ENCODE measurements at regions not wholly inside any gene's neighbourhood (a gene's known extent, or its start where the extent isn't known, plus 50 kb on each side); places are given as distances from the start of the nearest gene placed in this dataset.
A peak's percentile ranks its signal among the peaks of the same experiment; 100 is the strongest.
"Not testable (repeated sequence)": the region's sequence is repeated elsewhere in the genome, so short reads cannot be mapped to it uniquely, and the experiment has no call there.

DNA sequence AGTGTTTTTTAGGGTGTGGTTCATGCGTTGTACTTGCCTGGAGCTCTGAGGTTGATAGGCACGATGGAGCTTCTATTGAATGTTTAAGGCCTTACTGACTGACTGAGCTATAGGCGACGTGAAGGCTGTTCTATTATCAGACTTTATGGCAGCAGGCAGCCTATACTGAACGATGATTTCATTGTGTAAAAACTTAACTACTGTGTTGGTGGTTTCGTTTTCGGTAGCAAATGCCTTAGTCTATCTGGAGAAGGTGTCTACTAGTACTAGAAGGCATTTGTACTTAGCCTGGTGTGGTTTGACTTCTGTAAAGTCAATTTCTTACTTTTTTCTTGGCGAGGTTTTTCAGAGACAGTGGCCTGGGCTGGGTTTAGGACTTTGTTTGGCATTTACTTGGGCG, 194.4 kb downstream of the OTOP1 start:
- DNase-seq (ENCODE audit: low read depth): not testable (repeated sequence)

DNA sequence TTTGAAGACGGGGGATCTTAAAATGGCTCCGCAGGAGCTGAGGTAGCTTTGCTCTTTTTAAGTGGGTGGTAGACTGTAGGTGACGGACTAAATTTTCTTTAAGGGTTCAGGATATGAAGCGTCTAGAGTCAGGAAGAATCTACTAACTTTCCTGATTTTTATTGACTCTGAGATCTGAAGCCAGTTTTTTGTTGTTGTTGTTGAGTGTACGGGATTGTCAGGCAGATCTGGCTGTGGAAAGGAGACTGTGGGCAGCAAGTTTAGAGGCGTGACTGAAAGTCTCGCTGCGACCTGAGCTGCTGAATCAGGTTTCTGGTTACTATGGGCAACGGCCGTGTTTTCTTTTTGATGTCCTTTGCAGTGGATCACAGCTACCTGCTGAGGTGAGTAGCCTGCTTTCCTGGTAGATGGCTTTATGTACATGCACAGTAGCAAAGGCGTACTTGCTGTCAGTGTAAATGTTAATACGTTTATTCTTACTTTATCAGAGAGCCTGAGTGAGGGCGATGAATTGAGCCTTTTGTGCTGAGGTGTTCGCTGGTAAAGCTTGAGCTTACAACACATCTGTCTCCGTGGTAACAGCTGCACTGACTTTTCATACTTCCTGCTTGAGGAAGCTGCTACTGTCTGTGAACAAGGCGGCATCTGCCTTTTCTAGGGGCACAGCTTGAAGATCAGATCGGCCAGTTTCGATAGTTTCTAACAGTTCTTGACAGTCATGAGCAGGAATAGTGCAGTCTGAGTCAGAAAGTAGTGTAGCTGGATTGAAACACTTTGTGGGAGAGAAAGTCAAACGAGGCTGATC, 193.7 kb downstream of the OTOP1 start:
- DNase-seq (ENCODE audit: low read depth): not testable (repeated sequence)

DNA sequence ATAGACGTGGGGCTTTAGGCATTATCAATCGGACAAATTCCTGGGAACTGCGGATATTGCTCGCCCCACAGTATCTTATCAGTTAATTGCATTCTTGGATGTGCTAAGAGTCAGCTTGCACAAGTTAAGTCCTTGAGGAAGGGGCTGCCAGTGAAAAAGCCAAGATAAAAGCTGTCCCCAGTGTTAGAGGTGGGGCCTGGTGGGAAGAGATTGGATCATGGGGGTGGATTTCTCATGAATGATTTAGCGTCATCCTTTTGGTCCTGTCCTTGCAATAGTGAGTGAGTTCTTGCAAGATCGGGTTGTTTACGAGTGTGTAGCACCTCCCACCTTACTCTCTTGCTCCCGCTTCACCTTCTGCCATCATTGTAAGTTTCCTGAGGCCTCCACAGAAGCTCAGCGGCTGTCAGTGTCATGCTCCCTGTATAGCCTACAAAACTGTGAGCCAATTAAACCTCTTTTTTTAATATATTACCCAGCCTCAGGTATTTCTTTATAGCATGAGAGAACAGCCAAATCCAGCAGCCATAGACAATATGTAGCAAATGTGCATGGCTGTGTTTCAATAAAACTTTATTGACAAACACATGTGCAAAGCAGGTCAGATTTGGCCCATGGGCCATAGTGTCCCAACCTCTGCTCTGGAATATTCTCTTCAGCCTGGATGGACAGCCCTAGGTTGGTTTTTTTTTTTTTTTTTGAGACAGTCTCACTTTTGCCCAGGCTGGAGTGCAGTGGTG, 189.2 kb downstream of the OTOP1 start:
- not testable (repeated sequence) for DNase-seq (ENCODE audit: low read depth)

DNA sequence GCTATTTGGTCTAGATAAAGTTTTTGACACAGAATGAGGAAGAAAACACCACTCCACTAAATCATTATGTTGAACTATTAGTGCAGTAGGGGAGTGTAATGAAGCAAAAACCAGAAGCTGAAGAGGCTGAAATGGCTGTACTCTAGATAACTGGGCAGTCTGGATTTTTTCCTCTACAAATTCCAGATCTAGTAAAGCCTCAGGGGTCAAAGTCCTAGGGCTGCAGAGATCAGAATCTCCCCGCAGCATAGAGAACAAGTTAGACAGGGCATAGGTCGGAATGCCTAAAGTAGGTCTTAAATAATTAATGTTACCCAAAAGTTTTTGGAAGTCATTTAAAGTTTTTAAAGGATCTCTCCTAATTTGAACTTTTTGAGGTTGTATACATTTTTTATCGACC, 180.9 kb downstream of the OTOP1 start:
- not testable (repeated sequence) for DNase-seq (ENCODE audit: low read depth)

DNA sequence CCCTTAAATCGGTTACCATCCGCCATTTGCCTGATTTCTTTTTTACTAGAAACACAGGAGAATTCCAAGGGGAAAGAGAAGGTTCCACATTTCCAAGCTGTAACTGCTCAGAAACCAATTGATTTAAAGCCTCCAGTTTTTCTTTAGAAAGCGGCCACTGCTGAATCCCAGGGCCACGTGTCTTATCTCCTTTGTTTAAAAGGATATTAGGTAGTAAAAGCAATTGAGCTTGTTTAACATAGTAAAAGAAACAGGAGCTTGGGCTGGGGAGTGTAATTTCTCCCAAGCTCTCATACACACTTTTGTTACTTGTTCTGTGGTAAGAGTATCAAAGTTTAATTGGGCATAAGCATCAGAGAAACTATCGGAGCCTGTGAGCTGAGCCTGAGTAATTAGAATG, 180.0 kb downstream of the OTOP1 start:
- DNase-seq (ENCODE audit: low read depth): not testable (repeated sequence)

DNA sequence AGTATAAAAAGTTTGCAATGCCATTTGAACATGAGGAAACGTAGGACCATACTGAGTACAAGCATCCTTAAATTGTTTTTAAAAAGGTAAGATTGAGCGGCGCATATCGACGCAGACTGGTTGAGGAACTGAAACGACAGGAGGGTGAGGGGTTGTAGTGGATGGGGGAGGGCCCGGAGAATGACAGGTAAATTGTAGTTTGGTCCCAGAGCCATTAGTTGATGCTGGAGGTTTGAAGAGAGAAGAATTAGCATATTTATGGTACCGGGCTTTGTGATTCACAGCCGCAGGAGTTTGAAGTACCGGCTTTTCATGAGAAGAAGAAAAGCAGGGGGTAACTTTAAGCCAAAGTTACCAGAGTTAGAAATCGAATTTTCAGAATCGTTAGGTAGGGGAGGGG, 179.5 kb downstream of the OTOP1 start:
- not testable (repeated sequence) for DNase-seq (ENCODE audit: low read depth)

DNA sequence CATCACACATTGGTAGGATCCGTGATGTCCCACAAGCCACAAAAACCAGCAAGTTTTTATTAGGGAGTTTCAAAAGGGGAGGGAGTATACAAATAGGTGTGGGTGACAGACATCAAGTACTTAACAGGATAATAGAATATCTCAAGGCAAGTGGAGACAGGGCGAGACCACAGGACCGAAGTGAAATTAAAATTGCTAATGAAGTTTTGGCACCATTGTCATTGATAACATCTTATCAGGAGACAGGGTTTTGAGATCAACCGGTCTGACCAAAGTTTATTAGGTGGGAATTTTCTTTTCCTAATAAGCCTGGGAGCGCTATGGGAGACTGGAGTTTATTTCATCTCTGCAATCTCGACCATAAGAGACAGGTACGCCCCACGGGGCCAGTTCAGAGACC, 178.5 kb downstream of the OTOP1 start:
- DNase-seq (ENCODE audit: low read depth): not testable (repeated sequence)

DNA sequence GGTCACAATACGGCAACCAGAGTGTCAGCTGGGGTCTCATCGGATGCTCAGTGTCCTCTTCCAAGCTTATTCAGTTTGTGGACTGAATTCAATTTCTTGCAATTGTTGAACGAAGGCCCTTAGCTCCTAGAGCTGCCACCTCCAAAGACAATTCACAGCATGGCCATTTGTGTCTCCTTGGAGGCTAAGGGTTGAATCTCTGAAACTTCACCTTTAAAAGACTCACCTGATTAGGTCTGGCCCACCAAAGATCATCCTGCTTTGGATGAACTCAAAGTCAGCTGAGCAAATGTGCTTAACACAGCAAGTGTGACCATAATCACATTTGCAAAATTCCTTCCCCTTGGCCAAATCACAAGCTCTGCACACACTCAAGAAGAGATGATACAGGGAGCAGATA, 175.9 kb downstream of the OTOP1 start:
- DNase-seq (ENCODE audit: low read depth): not testable (repeated sequence)

DNA sequence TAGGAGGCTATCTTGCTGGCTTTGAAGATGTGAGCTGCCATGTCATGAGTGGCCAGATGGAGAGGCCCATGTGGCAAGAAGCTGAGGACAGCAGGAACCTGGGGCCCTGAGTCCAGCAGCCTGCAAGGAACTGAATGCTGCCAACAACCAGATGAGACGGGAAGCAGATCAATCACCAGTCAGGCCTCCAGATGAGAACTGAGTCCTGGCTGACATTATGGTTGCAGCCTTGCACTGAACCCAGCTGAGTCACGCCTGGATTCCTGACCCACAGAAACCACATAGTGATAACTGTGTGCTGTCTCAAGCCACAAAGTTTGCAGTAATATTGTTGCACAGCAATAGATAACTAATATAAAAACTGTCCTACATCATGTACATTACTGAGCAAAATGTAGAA, 173.8 kb downstream of the OTOP1 start:
- DNase-seq (ENCODE audit: low read depth): peak; percentile 75

DNA sequence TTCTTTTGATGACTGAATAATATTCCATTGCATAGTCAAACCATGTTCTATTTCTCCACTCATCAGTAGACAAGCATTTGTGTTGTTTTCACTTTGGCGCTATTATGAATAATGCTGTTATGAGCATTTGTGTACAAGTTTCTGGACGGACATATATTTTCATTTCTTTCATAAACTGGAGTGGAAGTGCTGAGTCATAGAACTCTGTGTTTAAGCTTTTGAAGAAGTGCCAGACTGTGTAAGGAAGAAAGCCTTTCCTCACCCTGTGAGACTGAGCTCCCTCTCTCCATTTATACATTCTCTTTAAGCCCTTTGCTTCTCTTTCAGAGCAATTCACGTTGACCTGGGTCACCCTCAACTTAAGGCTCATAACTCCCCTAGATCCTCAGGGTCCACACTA, 169.5 kb downstream of the OTOP1 start:
- DNase-seq (ENCODE audit: low read depth): not testable (repeated sequence)

DNA sequence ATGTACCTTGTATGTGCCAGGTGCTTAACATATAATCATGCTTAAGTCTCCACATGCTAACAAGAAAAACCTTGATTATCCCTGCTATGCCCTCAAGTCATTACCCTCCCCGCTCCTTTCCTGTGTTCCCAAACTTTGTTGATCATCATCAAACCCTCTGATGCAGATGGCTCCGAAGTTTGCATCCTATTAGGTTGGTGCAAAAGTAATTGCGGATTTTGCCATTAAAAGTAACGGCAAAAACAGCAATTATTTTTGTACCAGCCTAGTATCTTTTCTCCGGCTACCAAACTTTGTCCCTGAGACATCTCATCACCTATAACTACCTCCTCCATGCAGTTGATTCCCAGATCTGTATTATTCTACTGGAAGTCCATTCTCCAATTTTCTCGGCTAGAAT, 142.6 kb downstream of the OTOP1 start:
- not testable (repeated sequence) for DNase-seq (ENCODE audit: low read depth)

DNA sequence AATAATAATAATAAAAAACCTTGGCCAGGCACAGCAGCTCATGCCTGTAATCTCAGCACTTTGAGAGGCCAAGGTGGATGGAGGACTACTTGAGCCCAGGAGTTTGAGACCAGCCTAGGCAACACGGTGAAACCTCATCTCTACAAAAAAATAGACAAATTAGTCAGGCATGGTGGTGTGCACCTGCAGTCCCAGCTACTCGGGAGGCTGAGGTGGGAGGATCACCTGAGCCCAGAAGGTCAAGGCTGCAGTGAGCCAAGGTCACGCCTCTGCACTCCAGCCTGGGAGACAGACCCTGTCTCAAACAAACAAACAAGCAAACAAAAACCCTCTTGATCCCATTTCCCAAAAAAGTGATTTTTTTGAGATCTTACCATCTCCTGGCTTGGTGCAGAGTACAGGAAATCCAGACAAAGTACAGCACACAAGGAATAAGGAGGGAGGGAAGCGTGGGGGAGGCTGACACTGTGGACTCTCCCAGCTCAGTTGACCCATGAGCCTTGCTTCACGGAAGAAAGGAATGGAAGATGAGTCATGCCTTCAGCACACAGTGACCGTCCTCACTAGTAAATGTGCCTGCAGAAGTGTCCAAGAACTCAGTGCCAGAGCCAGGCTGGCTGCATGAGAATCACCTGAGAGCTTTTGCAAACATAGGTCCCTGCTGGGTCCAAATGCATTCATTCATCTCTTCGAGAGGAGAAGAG, 136.9 kb downstream of the OTOP1 start:
- DNase-seq (ENCODE audit: low read depth): peak; percentile 21

DNA sequence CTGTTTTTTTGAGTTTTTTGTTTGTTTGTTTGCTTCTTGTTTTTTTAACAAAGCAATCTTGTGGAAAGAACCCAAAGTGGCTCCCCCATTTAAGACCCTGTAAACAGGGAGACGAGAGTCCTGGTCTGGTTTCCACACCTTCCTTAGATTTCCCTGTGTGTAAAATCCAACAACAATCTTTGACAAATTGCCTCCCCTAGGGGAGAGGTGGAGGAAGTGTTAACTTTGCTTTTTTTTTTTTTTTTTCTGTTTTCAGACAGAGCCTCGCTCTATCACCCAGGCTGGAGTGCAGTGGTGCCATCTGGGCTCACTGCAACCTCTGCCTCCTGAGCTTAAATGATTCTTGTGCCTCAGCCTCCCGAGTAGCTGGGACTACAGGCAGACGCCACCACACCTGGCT, 136.0 kb downstream of the OTOP1 start:
- DNase-seq (ENCODE audit: low read depth): not testable (repeated sequence)

DNA sequence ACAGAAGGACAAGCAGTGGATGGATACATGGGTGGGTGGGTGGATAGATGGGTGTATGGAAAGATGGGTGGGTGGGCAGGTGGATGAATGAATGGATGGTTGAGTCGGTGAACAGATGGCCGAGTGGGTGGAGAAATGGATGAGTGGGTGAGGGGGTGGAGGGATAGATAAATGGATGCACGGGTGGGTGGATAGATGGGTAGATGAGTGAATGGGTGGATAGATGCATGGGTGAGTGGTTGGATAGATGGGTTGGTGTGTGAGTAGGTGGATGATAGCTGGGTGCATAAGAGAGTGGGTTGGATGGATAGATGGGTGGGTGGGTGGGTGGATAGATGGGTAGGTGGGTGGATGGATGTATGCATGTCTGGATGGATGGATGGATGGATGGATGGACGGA, 134.6 kb downstream of the OTOP1 start:
- DNase-seq (ENCODE audit: low read depth): not testable (repeated sequence)

DNA sequence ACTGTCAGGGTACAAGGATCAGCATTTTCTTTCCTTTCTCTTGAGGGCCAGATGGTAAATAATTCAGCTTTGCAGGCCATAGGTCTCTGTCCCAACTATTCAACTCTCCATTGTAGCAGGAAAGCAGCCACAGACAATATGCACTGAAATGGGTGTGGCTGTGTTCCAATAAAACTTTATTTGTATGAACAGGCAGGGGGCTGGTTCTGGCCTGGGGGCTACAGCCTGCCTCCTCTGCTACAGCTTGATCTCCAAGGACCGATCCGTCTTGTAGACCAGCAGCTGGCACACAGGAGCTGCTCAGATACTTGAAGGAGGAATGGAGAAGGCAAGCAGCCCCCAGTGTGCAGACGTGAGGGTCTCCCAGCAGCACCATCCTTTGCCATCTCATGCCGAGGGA, 127.1 kb downstream of the OTOP1 start:
- DNase-seq (ENCODE audit: low read depth): not testable (repeated sequence)

DNA sequence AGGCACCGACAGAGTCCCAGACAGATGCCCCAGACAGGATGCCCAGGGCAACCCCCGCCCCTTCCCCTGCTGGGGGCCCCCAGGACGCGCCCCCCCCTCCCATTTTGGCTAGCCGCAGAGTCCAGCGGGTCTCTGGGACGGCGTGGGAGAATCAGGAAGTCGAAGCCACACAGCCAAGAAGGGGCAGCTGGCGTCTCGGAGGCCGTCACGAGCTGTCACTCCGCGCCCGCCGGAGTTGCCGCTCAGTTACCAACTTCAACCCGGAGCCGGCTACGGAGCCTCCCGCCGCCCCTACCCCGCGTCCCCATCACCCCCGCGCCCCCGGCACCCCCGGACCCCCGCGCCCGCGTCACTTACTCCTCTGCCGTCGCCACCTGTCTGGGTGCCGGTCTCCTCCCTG, 119.8 kb downstream of the OTOP1 start:
- DNase-seq (ENCODE audit: low read depth): not testable (repeated sequence)

DNA sequence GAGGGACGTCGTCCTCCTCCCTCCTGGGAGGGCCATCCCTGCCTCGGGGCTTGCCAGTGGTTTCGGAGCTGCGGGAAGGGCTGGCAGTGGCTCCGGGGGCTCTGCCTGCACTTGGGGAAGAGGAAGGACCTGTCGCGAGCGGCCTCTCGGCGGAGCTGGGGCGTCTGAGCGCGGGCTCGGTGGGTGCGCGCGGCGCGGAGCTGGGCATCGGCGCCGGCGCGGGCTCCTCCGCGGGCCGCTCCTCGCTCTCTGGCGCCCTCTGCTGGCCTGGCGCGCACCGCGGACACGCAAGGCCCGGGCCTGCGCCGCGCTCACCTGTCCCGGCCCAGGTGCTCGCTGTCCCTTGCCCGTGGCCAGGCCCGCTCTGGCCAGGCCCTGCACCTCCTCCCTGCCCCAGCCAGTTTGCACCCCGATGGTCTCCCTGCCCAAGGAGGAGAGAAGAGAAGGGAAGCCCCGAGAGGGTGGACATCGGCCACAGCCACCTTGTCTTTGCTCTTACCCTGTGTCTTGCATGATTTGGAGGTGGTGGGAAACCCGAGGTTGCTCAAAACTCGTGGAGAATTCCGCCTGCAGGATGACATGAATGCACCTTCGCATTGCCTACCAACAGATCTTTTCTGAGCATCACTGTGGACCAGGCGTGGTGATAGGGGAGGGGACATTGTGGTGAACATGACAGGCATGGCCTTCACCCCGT, 119.2 kb downstream of the OTOP1 start:
- not testable (repeated sequence) for DNase-seq (ENCODE audit: low read depth)

DNA sequence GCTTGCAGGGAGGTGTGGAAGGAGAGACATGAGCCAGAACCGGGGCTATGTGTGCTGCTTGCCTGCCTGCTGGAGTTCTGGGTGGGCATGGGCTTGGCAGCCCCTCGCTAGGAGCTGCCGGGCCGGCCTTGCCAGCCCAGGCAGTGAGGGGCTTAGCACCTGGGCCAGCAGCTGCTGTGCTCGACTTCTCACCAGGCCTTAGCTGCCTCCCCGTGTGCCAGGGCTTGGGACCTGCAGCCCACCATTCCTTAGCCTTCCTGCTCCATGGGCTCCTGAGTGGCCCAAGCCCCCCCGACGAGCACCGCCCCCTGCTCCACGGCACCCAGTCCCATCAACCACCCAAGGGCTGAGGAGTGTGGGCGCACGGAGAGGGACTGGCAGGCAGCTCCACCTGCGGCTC, 111.3 kb downstream of the OTOP1 start:
- DNase-seq (ENCODE audit: low read depth): not testable (repeated sequence)

DNA sequence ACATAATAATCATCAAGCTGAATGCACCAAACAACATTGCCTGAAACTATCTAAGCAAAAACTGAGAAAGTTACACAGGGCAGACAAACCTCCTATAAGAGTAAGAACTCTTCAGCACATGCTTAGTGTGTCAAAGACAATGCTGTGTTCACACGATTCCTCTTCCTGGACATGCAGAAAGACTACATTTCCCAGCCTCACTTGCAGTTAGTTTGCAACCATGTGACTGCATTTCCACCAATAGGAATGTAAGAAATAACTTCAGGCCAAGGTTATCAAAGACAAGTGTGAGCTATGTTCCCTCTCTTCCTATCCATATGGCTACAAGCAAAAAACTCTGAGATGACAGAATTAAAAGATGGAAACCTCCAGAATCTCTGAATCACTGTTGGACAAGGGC, 109.8 kb downstream of the OTOP1 start:
- DNase-seq (ENCODE audit: low read depth): not testable (repeated sequence)

DNA sequence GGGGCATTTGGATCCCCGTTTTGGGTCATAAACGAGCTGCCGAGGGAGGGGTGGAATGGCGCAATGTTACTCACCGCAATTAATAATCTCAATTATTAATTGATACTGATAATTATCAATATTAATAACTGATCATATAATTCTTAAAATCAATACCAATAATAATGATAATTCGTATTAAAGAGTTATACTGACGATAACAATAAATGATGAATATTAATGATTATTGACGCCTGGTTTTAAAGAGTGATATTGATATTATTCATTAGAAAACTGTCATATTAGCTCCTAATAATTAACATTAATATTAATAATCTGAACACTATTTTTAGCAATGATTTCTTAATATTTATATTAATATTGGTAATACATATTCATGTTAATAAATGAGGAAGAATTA, 92.4 kb downstream of the OTOP1 start:
- DNase-seq (ENCODE audit: low read depth): not testable (repeated sequence)

DNA sequence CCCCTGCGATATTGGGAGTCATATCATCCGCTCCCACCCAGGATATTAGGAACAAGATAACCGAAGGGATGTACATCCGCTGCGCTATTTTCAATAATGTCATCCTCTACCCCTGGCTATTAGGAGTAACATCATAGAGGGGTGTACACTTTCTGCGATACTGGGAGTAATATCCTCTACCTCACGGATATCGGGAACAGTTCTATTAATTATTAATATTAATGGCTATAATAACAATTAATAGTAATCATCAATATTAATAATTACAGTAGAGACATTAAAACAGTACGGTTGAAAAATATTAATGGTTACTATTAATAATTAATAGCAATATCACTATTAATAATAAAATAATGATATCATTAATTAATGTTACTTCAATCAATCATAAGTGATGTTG, 90.1 kb downstream of the OTOP1 start:
- not testable (repeated sequence) for DNase-seq (ENCODE audit: low read depth)
